K562 (cell line): ENCODE measurements at regions not wholly inside any gene's neighbourhood (a gene's known extent, or its start where the extent isn't known, plus 50 kb on each side); places are given as distances from the start of the nearest gene placed in this dataset.

Experiments
- CBX1 ChIP-seq: sonication (generic); IDR thresholded peaks from 2 replicates; pipeline ENCODE4 v1.6.1; 2016; ENCODE audit warnings: antibody characterized with exemption, low read depth, mild to moderate bottlenecking
- CTCF ChIP-seq, 3 experiments: IDR thresholded peaks in 2 of 3; conservative IDR thresholded peaks in 1 of 3; 2 replicates each; pipeline ENCODE4 v1.5.1; 2011 to 2012; ENCODE audit warnings: low read length in 3 of 3, mild to moderate bottlenecking in 3 of 3, control low read depth in 2 of 3, improper control_type of control experiment in 1 of 3, inconsistent platforms in 1 of 3, low read depth in 1 of 3, mixed read lengths in 1 of 3, moderate library complexity in 1 of 3; ENCODE audit not compliant: insufficient read depth in 2 of 3
- ELF1 ChIP-seq: fragments of 200-800 bp; sonication (Bioruptor generic); IDR thresholded peaks from 2 replicates; pipeline ENCODE4 v1.6.1; 2016; ENCODE audit warnings: missing genetic modification characterization, missing compliant biosample characterization
- EZH2 ChIP-seq: IDR thresholded peaks from 2 replicates; pipeline ENCODE4 v1.6.1; 2012; ENCODE audit warnings: low read depth, mild to moderate bottlenecking, inconsistent platforms, low read length, borderline replicate concordance
- MYC ChIP-seq, 2 experiments: fragments of 250-450 bp in 1 of 2; sonication (Bioruptor Pico) in 1 of 2; IDR thresholded peaks; 2 replicates each; pipeline versions ENCODE4 v1.5.1 to v1.6.1; 2012 to 2021; ENCODE audit warnings: low read depth in 2 of 2, borderline replicate concordance in 1 of 2, improper control_type of control experiment in 1 of 2, low read length in 1 of 2, mild to moderate bottlenecking in 1 of 2, moderate library complexity in 1 of 2
- NR3C1 ChIP-seq: sonication (generic); formaldehyde crosslinking; IDR thresholded peaks from 2 replicates; pipeline ENCODE4 v1.8.1; 2022; ENCODE audit warnings: missing genetic modification reagents
- POLR2A ChIP-seq: fragments of 450-650 bp; conservative IDR thresholded peaks from 2 replicates; pipeline ENCODE4 v1.6.1; 2016
- TSHZ1 ChIP-seq: fragments of 250-450 bp; sonication (Bioruptor Pico); IDR thresholded peaks from 2 replicates; pipeline ENCODE4 v1.4.0; 2020; ENCODE audit warnings: mild to moderate bottlenecking, moderate library complexity
- YBX1 ChIP-seq: fragments of 450-650 bp; IDR thresholded peaks from 2 replicates; pipeline ENCODE4 v1.7.1; 2016; ENCODE audit warnings: mild to moderate bottlenecking
- ZMIZ1 ChIP-seq, 2 experiments: fragments of 150-350 bp in 1 of 2; IDR thresholded peaks; 2 replicates each; pipeline ENCODE4 v1.6.1; 2012 to 2016; ENCODE audit warnings: low read depth in 2 of 2, low read length in 2 of 2, mild to moderate bottlenecking in 1 of 2, moderate library complexity in 1 of 2

- TF ChIP-seq ELF1 (no peak), POLR2A (no peak), YBX1 (no peak), CBX1 (no peak), CTCF (IDR thresholded peaks at IDR 0.05 in 2 of 3, conservative IDR thresholded peaks at IDR 0.05 in 1 of 3; ENCODE audit: insufficient read depth in 2 of 3, low read depth in 1 of 3, low read length in 3 of 3) (no peak), ZMIZ1 (IDR thresholded peaks at IDR 0.05; ENCODE audit: low read depth in 2 of 2, low read length in 2 of 2) (no peak), TSHZ1 (CRISPR knock-in tag) (no peak), MYC (IDR thresholded peaks at IDR 0.05; ENCODE audit: low read depth, low read length) (no peak), MYC (CRISPR knock-in tag; IDR thresholded peaks at IDR 0.05; ENCODE audit: borderline replicate concordance, low read depth) (no peak), EZH2 (no peak), NR3C1 (CRISPR knock-in tag) (no peak)
Measured at GRCh38 chr13:111912453-111912866, 154.5 kb upstream of the SOX1 start.
